ENCODE measurements at regions not wholly inside any gene's neighbourhood (a gene's known extent, or its start where the extent isn't known, plus 50 kb on each side); places are given as distances from the start of the nearest gene placed in this dataset.
"Not testable (repeated sequence)": the region's sequence is repeated elsewhere in the genome, so short reads cannot be mapped to it uniquely, and the experiment has no call there.

DNA sequence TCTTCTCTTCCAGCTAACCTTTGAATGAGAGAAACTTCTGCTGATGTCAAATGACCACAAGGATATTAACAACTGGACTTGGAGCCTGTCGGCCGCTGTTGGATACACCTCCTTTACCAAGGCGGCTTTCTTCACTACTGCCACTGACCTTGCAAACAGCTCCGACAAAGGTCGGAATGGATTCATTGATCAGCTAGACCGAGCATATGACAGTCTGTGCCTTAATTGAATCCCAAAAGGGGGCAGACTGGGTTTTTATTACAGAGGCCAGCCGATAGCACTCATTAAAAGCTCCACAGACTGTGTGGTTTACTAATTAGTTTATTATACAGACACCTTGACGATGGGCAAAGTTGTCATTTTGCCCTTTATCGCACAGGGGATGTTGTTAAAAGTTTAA, 394.5 kb downstream of the RERGL start:
- DNase-seq (ENCODE audit: low spot score), result no peak

- DNase-seq (ENCODE audit: low spot score), result no peak
Measured at GRCh38 chr12:17691369-17691768, 398.6 kb downstream of the RERGL start.

GRCh38 chr12:17680220-17680619, 409.8 kb downstream of the RERGL start:
- DNase-seq (ENCODE audit: low spot score), result no peak

- DNase-seq (ENCODE audit: low spot score), result no peak
Measured at GRCh38 chr12:17666641-17667324, 423.2 kb downstream of the RERGL start.

DNA sequence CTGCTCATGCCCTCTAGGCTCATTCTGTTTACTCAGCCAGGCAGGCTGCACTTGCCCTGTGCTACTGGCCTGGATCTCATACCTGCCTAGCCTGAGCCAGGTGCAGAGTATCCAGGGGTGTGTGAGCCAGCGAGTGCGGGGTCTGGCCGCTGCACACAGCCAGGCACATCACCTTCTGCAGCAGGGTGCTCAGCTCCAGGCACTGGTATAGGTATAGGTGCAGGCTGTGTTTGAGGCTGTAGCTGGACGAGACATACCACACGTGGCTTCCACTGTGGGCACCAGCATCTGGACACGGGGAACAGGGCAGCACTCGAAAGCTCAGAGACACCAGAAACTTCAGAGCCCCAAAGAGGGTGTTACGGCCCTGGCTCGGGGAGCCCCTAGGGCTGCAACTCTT, 424.2 kb downstream of the RERGL start:
- DNase-seq (ENCODE audit: low spot score), result no peak

DNA sequence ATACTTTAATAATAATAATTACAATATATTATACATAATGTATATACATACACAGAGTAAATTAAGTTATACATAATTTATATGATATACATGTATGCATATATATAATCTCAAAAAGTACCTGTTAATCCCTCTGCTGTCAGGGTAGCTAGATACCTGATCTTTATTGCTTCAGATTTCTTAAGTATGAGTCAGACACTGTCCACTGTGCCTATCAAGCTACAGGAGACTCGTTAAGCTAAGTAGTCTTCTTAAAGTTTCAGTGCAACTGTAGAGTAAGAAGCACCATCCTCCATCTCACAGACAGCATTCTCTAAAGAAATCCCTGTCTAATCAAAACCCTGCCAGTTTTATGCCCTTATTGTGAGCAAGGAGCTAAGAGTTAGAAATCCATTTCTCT, 428.7 kb downstream of the RERGL start:
- DNase-seq (ENCODE audit: low spot score), result no peak

GRCh38 chr12:17652436-17652835, 437.6 kb downstream of the RERGL start:
- no peak for DNase-seq (ENCODE audit: low spot score)

GRCh38 chr12:17642340-17642650, 447.7 kb downstream of the RERGL start:
- no peak for DNase-seq (ENCODE audit: low spot score)

DNA sequence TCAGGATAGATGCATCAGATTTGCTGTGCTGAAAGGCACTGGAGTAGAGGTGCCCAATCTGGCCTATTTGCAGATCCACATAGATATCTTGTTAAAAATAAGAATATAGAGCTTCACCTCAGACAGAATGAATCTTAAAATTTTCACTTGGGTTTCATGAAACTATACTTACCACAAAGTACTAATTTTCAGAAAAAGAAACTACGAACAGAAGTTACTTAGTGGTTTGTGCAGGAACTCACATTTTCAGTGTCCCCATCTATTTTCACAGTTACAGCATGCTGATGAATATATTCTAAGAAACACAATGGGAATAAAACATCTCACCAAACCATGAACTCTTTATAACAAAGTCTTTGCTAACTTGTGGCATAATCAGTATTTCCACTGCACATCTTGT, 449.4 kb downstream of the RERGL start:
- DNase-seq (ENCODE audit: low spot score), result no peak

DNA sequence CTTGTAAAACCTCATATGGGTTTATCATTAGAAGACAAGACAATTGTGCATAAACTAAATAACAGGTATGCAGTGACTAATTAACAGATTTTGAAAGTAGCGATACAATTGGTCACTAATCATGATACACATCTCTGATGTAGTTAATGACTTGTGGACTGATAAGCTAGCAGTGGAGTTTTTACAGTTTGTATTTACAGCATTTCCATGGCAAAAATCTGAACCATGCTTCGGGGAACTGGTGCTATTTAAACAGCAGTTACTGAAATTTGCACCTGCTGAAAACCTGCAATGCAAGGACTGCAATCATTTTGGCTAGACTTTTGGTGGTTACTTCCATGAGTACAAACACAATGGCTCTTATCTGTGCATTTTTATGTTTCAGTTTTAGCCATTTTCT, 471.2 kb downstream of the RERGL start:
- no peak for DNase-seq (ENCODE audit: low spot score)

DNA sequence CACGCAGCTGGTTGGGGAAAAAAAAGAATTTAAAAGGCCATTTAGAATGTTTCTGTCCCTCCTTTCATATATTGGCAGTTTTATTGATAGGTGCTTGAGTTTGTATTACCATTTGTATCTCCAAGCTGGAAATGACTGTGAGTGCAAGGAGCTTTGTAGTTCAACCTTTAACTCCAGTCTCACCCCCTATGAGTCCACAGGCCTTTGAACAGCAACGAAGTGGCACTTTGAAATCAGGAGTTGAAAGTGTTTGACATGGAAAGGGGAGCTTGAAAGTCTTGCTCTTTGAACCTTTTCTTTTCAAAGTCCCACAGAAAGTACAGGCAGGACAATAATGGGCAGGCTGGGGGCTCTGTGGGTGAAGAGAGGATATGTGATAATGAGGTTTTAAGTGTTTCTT, 480.3 kb downstream of the RERGL start:
- DNase-seq (ENCODE audit: low spot score), result no peak

DNA sequence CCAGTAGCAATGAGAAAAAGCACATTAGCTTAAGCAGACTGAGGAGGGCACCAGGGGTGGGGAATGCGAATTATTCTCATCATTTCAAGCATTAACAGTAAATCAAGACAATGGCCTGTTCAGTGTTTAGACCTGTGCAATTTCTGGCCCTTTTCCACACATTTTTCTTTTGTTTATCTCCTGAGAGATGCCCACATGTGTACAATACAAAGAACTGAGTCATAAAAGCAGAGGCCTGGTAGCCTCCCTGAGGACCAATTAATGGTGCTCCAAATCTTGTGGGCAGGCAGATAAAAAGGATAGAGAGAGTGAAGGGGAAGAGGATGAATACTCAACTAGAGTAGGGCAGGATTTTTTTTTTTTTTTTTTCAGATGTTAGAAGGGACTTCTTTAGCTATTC, 480.8 kb downstream of the RERGL start:
- no peak for DNase-seq (ENCODE audit: low spot score)

DNA sequence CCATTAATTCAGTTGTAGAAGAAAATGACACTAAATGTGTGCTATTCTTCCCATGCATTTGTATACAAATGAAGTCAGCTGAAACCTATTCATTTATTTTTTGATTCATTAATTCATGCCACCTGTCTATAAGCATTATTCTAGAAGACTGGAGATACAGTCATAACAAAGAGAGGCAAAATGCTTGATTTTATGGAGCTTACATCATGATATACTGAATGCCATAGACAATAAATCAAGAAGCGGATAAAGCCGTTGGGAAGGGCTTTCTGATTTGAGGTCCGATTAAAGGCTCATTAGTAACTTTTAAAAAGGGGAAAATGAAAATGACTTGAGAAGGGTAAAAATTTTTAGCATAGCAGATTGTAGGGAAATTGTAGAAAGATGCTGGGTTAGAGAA, 494.9 kb downstream of the RERGL start:
- no peak for DNase-seq (ENCODE audit: low spot score)

DNA sequence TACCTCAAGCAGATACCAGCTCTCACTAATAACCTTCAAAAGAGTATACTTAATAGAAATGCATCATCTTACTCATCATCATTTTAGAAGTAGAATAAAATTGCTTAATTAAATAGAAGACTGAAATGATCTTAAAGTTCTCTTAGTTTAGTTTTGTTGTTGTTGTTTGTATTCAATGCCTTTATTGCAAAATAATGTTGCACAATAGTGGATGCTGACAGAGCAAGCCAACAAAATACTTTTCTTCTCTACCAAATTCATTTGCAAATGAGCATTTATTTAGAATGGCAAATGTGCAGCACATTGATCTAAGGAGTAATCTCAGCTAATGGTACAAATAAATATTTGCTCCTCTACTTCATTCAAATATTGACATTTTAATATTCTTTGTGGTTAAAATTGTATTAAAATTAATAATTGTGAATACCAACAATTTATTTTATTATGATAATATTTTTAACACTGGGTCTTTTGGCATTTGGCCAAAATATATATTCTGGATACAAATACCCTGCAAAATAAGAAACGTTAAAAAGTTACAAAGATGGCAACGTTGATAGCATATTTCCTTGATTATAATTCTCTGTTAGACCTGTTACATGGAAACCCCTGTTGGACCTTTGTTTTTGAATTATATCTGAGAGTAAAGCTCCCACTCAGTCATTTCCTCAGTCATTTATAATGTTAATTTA, 496.1 kb downstream of the RERGL start:
- DNase-seq (ENCODE audit: low spot score), result no peak

GRCh38 chr12:17592472-17592871, 497.5 kb downstream of the RERGL start:
- DNase-seq (ENCODE audit: low spot score), result no peak

- DNase-seq (ENCODE audit: low spot score), result no peak
Measured at GRCh38 chr12:17591005-17591681, 498.9 kb downstream of the RERGL start.

DNA sequence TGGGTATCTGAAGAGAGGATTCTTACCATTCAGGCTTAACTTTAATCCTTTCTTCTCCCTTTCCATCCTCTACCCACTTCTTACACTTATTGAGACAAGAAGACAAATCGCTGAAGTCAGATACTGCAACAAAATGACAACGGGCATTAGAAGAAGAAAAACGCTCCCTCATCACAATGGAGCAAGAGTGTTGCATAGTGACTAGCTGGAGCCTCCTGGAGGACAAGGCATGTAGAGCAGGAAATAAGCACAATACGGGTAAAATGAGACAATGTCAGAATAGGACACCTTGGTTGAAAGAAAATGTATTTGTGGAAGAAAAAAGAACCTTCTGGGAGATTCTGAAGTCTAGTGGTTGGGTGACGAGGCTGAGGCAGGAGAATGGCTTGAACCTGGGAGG, 501.0 kb downstream of the RERGL start:
- peak; percentile 58 for DNase-seq (ENCODE audit: low spot score)

GRCh38 chr12:17579205-17580026, 510.6 kb downstream of the RERGL start:
- DNase-seq (ENCODE audit: low spot score), result no peak

DNA sequence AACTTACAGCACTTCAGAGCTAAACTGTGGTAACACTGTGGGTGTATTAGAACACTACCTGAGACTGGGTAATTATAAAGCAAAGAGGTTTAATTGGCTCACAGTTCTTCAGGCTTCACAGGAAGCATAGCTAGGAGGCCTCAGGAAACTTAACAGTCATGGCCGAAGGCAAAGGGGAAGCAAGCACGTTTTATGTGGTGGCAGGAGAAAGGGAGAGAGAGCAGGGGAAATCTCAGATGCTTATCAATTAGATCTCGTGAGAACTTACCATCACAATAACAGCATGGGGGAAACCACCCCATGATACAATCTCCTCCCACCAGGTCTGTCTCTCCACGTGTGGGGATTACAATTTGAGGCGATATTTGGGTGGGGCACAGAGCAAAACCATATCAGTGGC, 512.6 kb downstream of the RERGL start:
- no peak for DNase-seq (ENCODE audit: low spot score)

DNA sequence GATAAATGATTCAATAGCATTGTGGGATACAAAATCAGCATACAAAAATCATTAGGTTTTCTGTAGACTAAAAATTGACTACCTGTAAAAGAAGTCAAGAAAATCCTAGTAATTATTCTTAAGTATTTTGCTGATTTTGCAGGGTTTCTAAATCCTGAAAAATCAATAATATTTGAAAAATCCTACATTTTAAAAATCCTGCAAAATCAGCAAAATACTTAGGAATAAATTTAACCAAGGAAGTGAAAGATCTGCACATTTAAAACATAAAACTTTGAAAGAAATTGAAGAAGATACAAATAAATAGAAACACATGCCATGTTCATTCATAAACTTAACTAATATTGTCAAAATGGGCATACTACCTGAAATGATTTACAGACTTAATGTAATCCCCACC, 517.7 kb downstream of the RERGL start:
- DNase-seq (ENCODE audit: low spot score), result no peak

DNA sequence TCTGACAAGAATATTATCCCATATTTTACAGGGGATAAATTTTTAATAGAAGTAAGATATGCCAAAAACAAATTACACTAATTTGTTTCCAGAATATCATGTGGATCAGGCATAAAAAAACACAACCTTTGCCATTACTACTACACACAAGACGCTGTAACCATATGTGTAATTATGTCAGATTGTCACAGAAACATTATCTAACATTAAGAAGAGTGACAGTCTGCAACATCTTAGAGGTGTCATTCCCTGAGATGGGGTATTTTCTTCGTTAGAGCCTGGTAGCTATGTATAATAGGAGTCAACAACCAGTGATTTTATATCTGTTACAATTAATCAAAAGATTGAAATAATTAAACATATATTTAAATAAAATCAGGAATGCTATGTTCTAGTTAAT, 518.9 kb downstream of the RERGL start:
- no peak for DNase-seq (ENCODE audit: low spot score)

DNA sequence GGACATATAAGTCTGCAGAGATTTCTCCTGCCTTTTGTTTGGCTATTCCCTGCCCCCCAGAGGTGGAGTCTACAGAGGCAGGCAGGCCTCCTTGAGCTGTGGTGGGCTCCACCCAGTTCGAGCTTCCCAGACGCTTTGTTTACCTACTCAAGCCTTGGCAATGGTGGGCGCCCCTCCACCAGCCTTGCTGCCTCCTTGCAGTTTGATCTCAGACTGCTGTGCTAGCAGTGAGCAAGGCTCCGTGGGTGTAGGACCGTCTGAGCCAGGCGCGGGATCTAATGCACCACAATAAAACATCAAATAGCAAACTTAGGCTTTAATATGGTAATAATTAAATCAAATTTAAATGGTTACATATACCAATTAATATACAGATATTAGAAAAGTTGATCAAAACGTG, 525.4 kb downstream of the RERGL start:
- not testable (repeated sequence) for DNase-seq (ENCODE audit: low spot score)
